Uterus (tissue), 2 donors: ENCODE measurements at regions not wholly inside any gene's neighbourhood (a gene's known extent, or its start where the extent isn't known, plus 50 kb on each side); places are given as distances from the start of the nearest gene placed in this dataset.

ENCODE experiments used
- POLR2A ChIP-seq, 2 donors: fragments of 450-650 bp; IDR thresholded peaks; one replicate each; pipeline ENCODE4 v1.6.1; 2016; ENCODE audit warnings: antibody characterized with exemption in 2 of 2, mild to moderate bottlenecking in 1 of 2, moderate library complexity in 1 of 2
- TF ChIP-seq, protein P1 (sequence below), 4 experiments: fragments of 200-600 bp in 2 of 4; fragments of 450-650 bp in 2 of 4; sonication (generic) in 2 of 4; IDR thresholded peaks; one replicate each; pipeline ENCODE4 v1.5.1; 2016 to 2019; ENCODE audit warnings: antibody characterized with exemption in 4 of 4, mild to moderate bottlenecking in 2 of 4, moderate library complexity in 1 of 4

DNA sequence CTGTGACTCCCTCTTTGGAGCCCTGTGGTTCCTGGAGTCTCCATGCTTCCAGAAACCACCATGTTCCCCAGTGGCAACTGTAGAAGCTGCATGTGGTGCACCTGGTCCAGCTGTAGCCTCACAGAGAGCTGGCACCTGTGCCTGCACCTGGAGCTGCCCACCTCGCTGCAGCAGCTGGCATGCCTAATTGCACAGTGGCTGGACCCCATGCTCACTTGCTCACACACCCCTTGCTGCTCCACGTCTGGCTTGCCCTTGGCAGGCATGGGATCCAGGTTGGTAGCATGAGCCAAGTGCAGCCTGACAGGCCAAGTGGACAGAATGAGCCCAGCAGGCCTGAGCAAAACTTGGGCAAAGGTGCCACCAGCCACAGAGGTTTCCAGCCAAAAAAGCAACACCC, 680.1 kb downstream of the MATN1 start:
- TF ChIP-seq, protein P1, sequence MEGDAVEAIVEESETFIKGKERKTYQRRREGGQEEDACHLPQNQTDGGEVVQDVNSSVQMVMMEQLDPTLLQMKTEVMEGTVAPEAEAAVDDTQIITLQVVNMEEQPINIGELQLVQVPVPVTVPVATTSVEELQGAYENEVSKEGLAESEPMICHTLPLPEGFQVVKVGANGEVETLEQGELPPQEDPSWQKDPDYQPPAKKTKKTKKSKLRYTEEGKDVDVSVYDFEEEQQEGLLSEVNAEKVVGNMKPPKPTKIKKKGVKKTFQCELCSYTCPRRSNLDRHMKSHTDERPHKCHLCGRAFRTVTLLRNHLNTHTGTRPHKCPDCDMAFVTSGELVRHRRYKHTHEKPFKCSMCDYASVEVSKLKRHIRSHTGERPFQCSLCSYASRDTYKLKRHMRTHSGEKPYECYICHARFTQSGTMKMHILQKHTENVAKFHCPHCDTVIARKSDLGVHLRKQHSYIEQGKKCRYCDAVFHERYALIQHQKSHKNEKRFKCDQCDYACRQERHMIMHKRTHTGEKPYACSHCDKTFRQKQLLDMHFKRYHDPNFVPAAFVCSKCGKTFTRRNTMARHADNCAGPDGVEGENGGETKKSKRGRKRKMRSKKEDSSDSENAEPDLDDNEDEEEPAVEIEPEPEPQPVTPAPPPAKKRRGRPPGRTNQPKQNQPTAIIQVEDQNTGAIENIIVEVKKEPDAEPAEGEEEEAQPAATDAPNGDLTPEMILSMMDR (IDR thresholded peaks at IDR 0.05), result no peak
- no peak for TF ChIP-seq POLR2A (IDR thresholded peaks at IDR 0.05)
